Testis (tissue), 2 donors: ENCODE measurements at regions not wholly inside any gene's neighbourhood (a gene's known extent, or its start where the extent isn't known, plus 50 kb on each side); places are given as distances from the start of the nearest gene placed in this dataset.

Source experiments
- DNase-seq: peaks from one replicate; pipeline ENCODE4 v3.0.0-alpha.2; 2019
- H3K27ac ChIP-seq, 2 donors: fragments of 200-600 bp; sonication (generic); one replicate each; pipeline ENCODE4 v1.5.1; 2019
- H3K27me3 ChIP-seq: fragments of 200-600 bp; sonication (generic); one replicate; pipeline ENCODE4 v1.5.1; 2019
- H3K36me3 ChIP-seq: fragments of 200-600 bp; sonication (generic); one replicate; pipeline ENCODE4 v1.5.1; 2017; ENCODE audit warnings: low read depth; ENCODE audit errors: missing control alignments
- H3K4me1 ChIP-seq: fragments of 200-600 bp; sonication (generic); one replicate; pipeline ENCODE4 v1.5.1; 2019
- H3K4me3 ChIP-seq, 2 donors: fragments of 200-600 bp; sonication (generic); one replicate each; pipeline ENCODE4 v1.5.1; 2017 to 2019
- H3K9me3 ChIP-seq: fragments of 200-600 bp; sonication (generic); one replicate; pipeline ENCODE4 v1.5.1; 2017
- CTCF ChIP-seq, 3 experiments: fragments of 450-650 bp in 2 of 3; fragments of 200-600 bp in 1 of 3; sonication (generic) in 1 of 3; IDR thresholded peaks; one replicate each; pipeline ENCODE4 v1.5.1; 2016 to 2019; ENCODE audit warnings: antibody characterized with exemption in 3 of 3, mild to moderate bottlenecking in 2 of 3, moderate library complexity in 1 of 3
- POLR2A ChIP-seq: fragments of 450-650 bp; IDR thresholded peaks from one replicate; pipeline ENCODE4 v1.6.1; 2017; ENCODE audit warnings: antibody characterized with exemption, mild to moderate bottlenecking, moderate library complexity
- WGBS, 2 donors: methylation state at CpG; one replicate each; pipeline ENCODE4 v1.1.5; 2018; 5-methylcytosine and 5-hydroxymethylcytosine counted together
- intact Hi-C: fragments of 100-400 bp; cut with DNase I; formaldehyde crosslinking; loops from one replicate; pipeline ENCODE4 v1.15.1; 2023; ENCODE audit warnings: low total_unique reads

GRCh38 chr6:9205645-9206044, 770.3 kb upstream of the SLC35B3 start:
- Histone ChIP-seq H3K4me1 (no peaks in the 10 kb centered on the region), H3K36me3 (no peaks in the 10 kb centered on the region), H3K4me3 (no peak overlapping the region), H3K27me3 (no peaks in the 10 kb centered on the region), H3K27ac (no peak overlapping the region), H3K9me3 (no peaks in the 10 kb centered on the region)
- WGBS, 2 donors, result 91 to 100% methylated on average over 1 of the region's 1 CpG
- TF ChIP-seq CTCF (IDR thresholded peaks at IDR 0.05) (no peak), POLR2A (no peak)
- intact Hi-C loops, result no loop called here
- DNase-seq, result no peak

GRCh38 chr6:9204171-9204570, 768.8 kb upstream of the SLC35B3 start:
- TF ChIP-seq CTCF (IDR thresholded peaks at IDR 0.05) (no peak), POLR2A (no peak)
- Histone ChIP-seq H3K4me3 (no peak overlapping the region), H3K36me3 (no peaks in the 10 kb centered on the region), H3K27ac (no peak overlapping the region), H3K4me1 (no peaks in the 10 kb centered on the region), H3K9me3 (no peaks in the 10 kb centered on the region), H3K27me3 (no peaks in the 10 kb centered on the region)
- 73 to 76% methylated on average over 1 of the region's 1 CpG for WGBS, 2 donors
- intact Hi-C loops, result no loop called here
- no peak for DNase-seq

- intact Hi-C loops, result no loop called here
- no peaks in the 10 kb centered on the region for H3K4me1 ChIP-seq
- no peak for TF ChIP-seq CTCF (IDR thresholded peaks at IDR 0.05)
- no peak for TF ChIP-seq POLR2A
- H3K4me3 ChIP-seq, result no peak overlapping the region
- no peaks in the 10 kb centered on the region for H3K27me3 ChIP-seq
- H3K27ac ChIP-seq, result no peak overlapping the region
- H3K36me3 ChIP-seq, result no peaks in the 10 kb centered on the region
- DNase-seq, result no peak
- no peaks in the 10 kb centered on the region for H3K9me3 ChIP-seq
These were observed 765.4 kb upstream of the SLC35B3 start for GRCh38 chr6:9200712-9201111.

GRCh38 chr6:9197726-9198125, 762.4 kb upstream of the SLC35B3 start:
- WGBS, 2 donors, result 84 to 89% methylated on average over 3 of the region's 3 CpGs
- Histone ChIP-seq H3K4me3 (no peak overlapping the region), H3K36me3 (no peaks in the 10 kb centered on the region), H3K9me3 (no peaks in the 10 kb centered on the region), H3K4me1 (no peaks in the 10 kb centered on the region), H3K27me3 (no peaks in the 10 kb centered on the region), H3K27ac (no peak overlapping the region)
- TF ChIP-seq POLR2A (no peak), CTCF (IDR thresholded peaks at IDR 0.05) (no peak)
- intact Hi-C loops, result no loop called here
- no peak for DNase-seq

- no peaks in the 10 kb centered on the region for H3K4me1 ChIP-seq
- H3K27ac ChIP-seq, result no peak overlapping the region
- H3K36me3 ChIP-seq, result no peaks in the 10 kb centered on the region
- intact Hi-C loops, result no loop called here
- H3K27me3 ChIP-seq, result no peaks in the 10 kb centered on the region
- no peak for DNase-seq
- TF ChIP-seq CTCF (IDR thresholded peaks at IDR 0.05), result no peak
- no peak overlapping the region for H3K4me3 ChIP-seq
- 78 to 83% methylated on average over 1 of the region's 1 CpG for WGBS, 2 donors
- H3K9me3 ChIP-seq, result no peaks in the 10 kb centered on the region
These were observed 760.0 kb upstream of the SLC35B3 start for GRCh38 chr6:9195322-9195721.
